ENCODE measurements at regions not wholly inside any gene's neighbourhood (a gene's known extent, or its start where the extent isn't known, plus 50 kb on each side); places are given as distances from the start of the nearest gene placed in this dataset.
A peak's percentile ranks its signal among the peaks of the same experiment; 100 is the strongest.
"Not testable (repeated sequence)": the region's sequence is repeated elsewhere in the genome, so short reads cannot be mapped to it uniquely, and the experiment has no call there.

DNA sequence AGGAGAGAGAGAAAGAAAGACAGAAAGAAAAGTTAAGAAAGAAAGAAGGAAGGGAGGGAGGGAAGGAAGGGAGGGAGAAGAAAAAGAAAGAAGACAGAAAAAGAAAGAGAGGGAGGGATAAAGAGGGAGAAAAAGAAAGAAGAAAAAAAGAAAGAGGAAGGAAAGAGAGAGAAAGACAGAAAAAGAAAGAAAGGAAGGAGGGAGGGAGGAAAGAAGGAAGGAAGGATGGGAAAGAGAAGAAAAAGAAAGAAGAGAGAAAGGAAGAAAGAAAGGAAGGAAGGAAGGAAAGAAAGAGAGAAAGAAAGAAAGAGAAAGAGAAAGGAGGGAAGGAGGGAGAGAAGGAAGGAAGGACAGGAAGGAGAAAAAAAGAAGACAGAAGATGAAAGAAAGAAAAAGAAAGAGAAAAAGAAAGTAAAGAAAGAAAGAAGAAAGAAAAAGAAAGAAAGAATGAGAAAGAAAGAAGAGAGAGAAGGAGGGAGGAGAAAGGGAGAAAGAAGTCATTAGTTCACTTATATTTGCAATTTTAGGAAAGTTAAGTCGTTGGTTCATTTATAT lies 567.2 kb upstream of the CBLB start:
- H3K4me3 Mint-ChIP-seq, result no peak overlapping the region
- H3K9me3 Mint-ChIP-seq, result no peaks in the 10 kb centered on the region
- H3K4me1 Mint-ChIP-seq, result no peaks in the 10 kb centered on the region
- H3K27me3 Mint-ChIP-seq, result no peaks in the 10 kb centered on the region
- H3K36me3 Mint-ChIP-seq, result no peaks in the 10 kb centered on the region
- H3K27ac Mint-ChIP-seq, result peak overlapping the region in 1 of 3 donors; percentile 57

DNA sequence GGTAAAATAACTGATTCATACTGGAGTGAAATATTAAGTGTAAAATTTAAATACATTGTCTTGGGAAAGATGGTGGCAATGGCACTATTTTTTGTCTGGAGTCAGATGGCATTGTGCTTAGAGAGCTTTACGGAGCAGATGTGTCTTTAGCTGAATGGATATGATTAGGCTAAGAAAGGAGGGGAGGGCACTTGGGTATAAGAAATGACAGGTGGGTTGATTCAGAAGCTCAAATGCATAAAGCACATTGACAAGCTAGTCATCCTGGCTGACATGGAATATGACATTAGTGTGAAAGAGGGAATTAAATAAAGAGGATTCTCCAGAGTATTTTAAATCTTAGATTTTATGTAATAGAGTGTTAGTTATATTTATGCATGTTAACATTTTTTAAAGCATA lies 570.1 kb upstream of the CBLB start:
- Mint-ChIP-seq H3K4me3 (no peak overlapping the region), H3K4me1 (no peaks in the 10 kb centered on the region), H3K9me3 (no peaks in the 10 kb centered on the region), H3K27ac (no peak overlapping the region), H3K27me3 (no peaks in the 10 kb centered on the region), H3K36me3 (no peaks in the 10 kb centered on the region)

DNA sequence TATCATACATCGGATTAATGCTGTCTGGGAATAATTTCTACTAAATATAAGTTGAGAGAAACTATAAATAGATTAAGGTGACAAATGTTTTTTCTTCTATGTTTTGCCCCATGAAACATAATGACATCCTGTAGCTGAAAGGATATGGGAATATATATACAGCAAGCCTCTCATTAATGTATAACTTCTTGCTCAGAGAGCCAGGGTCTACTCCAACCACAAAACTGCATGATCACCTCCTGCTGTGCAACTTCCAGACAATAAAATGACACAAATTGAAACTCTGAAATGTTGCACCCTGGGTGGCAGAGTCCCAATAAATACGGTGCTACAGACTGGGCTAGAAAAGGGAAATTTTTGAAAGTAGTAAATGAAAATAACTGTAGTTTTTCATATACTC lies 571.9 kb upstream of the CBLB start:
- H3K36me3 Mint-ChIP-seq, result no peaks in the 10 kb centered on the region
- no peaks in the 10 kb centered on the region for H3K9me3 Mint-ChIP-seq
- no peak overlapping the region for H3K27ac Mint-ChIP-seq
- H3K4me3 Mint-ChIP-seq, result no peak overlapping the region
- H3K4me1 Mint-ChIP-seq, result no peaks in the 10 kb centered on the region
- no peaks in the 10 kb centered on the region for H3K27me3 Mint-ChIP-seq

DNA sequence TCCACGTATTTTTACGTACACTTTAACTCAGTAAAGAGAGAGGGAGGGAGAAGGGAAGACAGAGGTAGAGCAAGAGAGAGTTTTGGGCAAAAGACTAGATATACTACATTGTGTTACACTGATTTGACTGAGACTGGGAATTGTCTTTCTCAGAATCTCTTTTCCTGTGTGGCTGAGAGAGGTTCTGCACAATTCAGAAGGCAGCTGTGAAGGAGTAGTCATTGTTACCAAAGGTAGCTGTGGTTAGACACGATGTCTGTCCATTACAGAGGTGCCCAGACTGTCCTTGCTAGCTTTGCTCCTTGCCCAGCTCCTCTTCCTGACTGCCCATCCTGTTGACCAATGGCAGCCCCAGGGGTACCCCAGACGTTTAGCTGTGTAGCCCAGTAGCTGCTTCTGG lies 577.5 kb upstream of the CBLB start:
- Mint-ChIP-seq H3K4me3 (no peak overlapping the region), H3K9me3 (peaks cover 0 to 10% (median 2%) of the 10 kb centered on the region in 3 donors), H3K27me3 (no peaks in the 10 kb centered on the region), H3K27ac (no peak overlapping the region), H3K4me1 (peaks cover 0 to 1% (median 0%) of the 10 kb centered on the region in 3 donors), H3K36me3 (no peaks in the 10 kb centered on the region)

DNA sequence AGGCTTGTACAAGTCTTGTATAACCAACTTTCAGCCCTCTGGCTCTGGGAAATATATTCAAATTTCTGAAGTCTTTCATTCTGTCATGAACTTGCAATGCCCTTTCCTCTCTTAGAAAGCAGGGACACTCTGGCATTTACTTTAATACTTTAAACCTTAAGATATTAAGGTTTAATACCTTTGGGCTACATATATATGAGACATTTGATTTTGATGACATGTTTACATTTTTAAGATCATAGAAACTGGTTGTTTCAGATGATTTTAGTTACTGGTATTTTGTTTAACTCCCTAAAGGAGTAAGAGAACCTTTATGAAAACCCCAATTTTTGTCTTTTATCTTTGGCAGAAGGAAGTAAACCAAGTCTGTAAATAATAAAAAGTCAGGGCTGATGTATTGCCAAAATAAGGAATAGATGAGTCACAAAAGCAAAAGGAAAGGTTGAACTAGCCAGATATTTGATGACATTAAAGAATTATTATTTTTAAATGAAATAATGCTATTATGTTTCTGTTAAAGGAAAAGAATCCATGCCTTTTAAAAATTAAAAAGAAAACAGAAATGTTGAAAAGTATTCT lies 579.0 kb upstream of the CBLB start:
- Mint-ChIP-seq H3K27ac (no peak overlapping the region), H3K27me3 (no peaks in the 10 kb centered on the region), H3K36me3 (no peaks in the 10 kb centered on the region), H3K9me3 (peaks cover 0 to 10% (median 2%) of the 10 kb centered on the region in 3 donors), H3K4me3 (no peak overlapping the region), H3K4me1 (peaks cover 0 to 1% (median 0%) of the 10 kb centered on the region in 3 donors)

DNA sequence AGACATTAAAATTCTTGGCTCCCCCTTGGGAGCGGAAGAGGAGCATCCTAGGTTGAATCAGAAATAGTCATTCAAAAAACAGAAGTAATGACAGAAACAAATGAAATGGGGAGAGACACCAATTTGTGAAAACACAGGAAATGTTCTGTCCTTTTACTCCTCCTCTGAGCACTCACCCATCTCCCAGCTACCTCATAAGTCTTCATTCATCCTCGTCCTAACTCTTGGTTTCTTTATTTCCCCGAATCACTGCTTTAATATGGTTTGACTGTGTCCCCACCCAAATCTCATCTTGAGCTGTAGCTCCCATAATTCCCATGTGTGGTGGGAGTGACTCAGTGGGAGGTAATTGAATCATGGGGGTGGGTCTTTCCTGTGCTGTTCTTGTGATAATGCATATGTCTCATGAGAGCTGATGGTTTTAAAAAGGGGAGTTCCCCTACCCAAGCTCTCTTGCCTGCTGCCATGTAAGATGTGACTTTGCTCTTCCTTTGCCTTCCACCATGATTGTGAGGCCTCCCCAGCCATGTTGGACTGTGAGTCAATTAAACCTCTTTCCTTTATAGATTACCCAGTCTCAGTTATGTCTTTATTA lies 579.7 kb upstream of the CBLB start:
- not testable (repeated sequence) for H3K36me3 Mint-ChIP-seq, H3K4me1 Mint-ChIP-seq, H3K9me3 Mint-ChIP-seq, H3K27ac Mint-ChIP-seq, H3K27me3 Mint-ChIP-seq, H3K4me3 Mint-ChIP-seq

DNA sequence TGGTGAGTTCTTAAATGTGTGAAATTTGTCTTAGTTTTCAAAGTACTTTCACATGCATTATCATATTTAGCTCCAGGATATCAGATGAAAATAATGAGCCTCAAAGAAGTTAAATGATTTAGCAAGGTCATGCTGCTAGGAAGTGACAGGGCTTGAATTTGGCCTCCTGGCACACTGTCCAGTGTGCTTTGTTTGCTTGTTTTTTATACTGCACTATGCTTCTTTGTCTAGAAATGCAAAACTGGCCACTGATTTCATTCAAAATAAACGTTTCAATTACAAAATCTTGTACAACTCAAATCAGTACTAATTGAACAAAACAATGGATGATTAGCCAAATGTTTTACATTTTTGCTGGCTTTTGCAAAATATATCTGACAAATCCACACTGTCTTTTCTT lies 583.3 kb upstream of the CBLB start:
- peaks cover 0 to 10% (median 2%) of the 10 kb centered on the region in 3 donors for H3K9me3 Mint-ChIP-seq
- no peak overlapping the region for H3K4me3 Mint-ChIP-seq
- H3K36me3 Mint-ChIP-seq, result no peaks in the 10 kb centered on the region
- no peaks in the 10 kb centered on the region for H3K27me3 Mint-ChIP-seq
- peaks cover 0 to 1% (median 0%) of the 10 kb centered on the region in 3 donors for H3K4me1 Mint-ChIP-seq
- H3K27ac Mint-ChIP-seq, result no peak overlapping the region

DNA sequence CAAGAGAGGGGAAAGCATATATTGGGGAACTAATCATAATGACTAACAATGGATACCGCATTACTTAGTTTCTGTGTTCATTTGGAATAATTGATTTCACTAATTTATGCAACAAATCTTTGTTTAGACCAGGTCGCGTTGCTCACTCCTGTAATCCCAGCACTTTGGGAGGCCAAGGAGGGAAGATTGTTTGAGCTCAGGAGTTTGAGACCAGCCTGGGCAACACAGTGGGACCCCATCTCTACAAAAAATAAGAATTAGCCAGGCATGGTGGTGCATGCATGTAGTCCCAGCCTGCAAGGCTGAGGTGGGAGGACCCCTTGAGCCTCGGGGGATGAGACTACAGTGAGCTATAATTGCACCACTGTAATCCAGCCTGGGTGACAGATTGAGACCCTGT lies 585.7 kb upstream of the CBLB start:
- H3K27me3 Mint-ChIP-seq, result no peaks in the 10 kb centered on the region

DNA sequence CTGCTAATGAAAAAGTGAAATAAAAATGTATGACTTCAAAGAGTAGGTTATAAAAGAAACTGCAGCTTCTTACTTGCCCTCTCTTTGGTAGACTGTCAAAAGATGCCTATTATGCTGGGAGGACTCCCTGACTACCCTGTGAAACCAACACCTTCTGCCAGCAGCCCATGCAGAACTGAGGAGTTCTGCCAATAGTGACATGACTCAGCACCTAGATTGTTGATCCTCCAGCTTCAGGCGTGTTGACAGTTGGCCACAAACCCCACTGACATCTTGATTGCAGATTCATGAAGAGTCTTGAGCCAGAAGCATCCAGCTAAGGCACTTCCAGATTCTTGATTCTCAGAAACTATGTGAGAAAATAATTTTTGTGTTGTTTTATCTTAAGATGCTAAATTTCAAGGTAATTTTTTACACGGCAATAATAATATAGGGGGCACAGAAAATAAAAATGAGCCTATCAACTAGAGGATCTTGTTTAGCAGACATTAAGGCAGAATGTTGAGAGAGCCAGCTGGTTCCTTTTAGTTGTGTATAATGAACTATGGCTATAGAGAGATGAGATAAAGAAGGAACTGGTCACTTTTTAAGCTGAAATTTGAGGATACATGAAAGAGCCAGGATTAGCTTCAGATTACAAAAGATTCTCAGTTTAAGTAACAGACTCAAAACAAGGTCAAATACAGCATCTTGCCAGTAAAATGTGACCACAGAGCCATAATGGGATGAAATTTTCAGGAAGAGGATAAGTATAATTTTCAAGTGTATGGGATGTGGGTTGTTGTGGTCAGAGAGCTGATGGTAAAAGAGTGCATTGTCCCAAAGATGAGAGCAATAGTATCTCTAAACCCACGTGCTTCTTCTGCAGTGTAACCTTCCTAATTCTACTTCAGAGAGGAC lies 588.7 kb upstream of the CBLB start:
- Mint-ChIP-seq H3K9me3 (peaks cover 0 to 2% (median 0%) of the 10 kb centered on the region in 3 donors), H3K36me3 (no peaks in the 10 kb centered on the region), H3K27me3 (no peaks in the 10 kb centered on the region), H3K4me1 (no peaks in the 10 kb centered on the region), H3K27ac (no peak overlapping the region), H3K4me3 (no peak overlapping the region)

More for the DNA sequence above, 585.7 kb upstream of the CBLB start:
- no peak overlapping the region for H3K4me3 Mint-ChIP-seq
- H3K27ac Mint-ChIP-seq, result no peak overlapping the region
- H3K9me3 Mint-ChIP-seq, result no peaks in the 10 kb centered on the region
- H3K36me3 Mint-ChIP-seq, result no peaks in the 10 kb centered on the region
- H3K4me1 Mint-ChIP-seq, result no peaks in the 10 kb centered on the region

DNA sequence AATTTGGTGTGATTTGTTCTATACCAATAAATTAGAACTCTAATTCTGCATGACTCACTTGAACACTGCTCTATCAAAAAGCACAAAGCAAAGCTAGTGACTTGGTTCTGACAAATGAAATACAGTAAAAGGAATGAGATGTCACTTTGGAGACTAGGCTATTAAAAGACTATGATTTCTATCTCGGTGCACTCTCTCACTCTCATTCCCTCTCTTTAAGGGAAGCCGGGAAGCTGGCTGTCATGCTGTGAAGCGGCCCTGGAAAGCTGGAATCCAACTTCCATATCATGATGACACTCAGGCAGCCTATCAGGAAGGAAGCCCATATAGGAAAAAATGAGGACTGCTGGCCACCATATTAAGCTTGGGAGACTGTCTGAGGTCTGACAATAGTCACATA lies 590.1 kb upstream of the CBLB start:
- H3K4me1 Mint-ChIP-seq, result no peaks in the 10 kb centered on the region
- no peaks in the 10 kb centered on the region for H3K27me3 Mint-ChIP-seq
- H3K9me3 Mint-ChIP-seq, result peaks cover 0 to 5% (median 2%) of the 10 kb centered on the region in 3 donors
- no peak overlapping the region for H3K4me3 Mint-ChIP-seq
- H3K27ac Mint-ChIP-seq, result no peak overlapping the region
- H3K36me3 Mint-ChIP-seq, result no peaks in the 10 kb centered on the region

DNA sequence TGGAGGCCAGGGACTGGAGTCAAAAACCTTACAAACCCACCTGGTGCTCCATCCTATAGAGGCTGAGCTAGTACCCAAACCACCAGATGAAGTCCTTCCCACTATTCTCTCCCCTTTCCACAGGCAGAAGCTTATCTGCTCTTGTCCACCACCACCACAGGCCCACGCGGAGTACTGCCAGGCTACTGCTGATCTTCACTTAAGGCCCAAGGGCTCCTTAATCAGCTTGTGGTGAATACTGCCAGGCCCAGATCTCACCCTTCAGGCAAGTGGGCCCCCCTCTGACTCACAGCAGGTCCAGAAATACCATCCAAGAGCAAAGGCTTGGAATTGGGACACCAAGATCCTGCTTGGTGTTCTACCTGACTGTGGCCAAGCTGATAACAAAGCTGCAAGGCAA lies 598.1 kb upstream of the CBLB start:
- H3K27me3 Mint-ChIP-seq, result no peaks in the 10 kb centered on the region
- H3K36me3 Mint-ChIP-seq, result peaks cover 2% of the 10 kb centered on the region
- no peak overlapping the region for H3K4me3 Mint-ChIP-seq
- H3K9me3 Mint-ChIP-seq, result peaks cover 0 to 12% (median 3%) of the 10 kb centered on the region in 3 donors
- no peak overlapping the region for H3K27ac Mint-ChIP-seq
- H3K4me1 Mint-ChIP-seq, result peaks cover 0 to 1% (median 0%) of the 10 kb centered on the region in 3 donors

DNA sequence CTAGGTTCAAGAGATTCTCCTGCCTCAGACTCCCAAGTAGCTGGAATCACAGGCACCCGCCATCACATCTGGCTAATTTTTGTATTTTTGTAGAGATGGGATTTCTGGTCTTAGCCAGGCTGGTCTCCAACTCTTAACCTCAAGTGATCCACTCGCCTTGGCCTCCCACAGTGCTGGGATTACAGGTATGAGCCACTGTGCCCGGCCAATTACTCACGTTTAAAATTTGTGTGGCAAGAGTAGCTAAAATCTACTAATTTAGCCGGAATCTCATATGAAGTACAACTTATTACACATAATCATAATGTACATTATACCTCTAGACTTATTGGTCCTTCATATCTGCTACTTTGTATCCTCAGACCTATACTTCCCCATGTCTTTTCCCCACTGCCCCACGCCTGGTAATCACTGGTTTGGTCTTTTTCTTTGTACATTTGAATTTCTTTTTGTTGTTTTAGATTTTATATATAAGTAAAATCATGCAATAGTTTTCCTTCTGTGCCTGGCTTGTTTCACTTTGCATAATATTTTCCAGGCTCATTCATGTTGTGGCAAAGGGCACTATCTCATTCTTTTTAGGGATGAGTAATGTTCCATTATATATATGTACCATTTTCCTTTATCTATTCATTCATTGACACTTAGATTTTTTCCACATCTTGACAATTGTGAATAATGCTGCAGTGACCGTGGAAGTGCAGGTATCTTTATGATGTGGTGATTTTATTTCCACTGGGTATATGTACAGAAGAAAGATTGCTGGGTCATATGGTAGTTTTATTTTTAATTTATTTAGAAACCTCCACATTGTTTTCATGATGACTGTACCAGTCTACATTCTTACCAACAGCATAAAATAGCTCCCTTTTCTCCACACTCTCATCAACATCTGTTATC lies 605.0 kb upstream of the CBLB start:
- Mint-ChIP-seq H3K27me3 (no peaks in the 10 kb centered on the region), H3K36me3 (no peaks in the 10 kb centered on the region), H3K4me1 (no peaks in the 10 kb centered on the region), H3K4me3 (no peak overlapping the region), H3K27ac (no peak overlapping the region), H3K9me3 (peaks cover 2 to 10% (median 3%) of the 10 kb centered on the region in 3 donors)

DNA sequence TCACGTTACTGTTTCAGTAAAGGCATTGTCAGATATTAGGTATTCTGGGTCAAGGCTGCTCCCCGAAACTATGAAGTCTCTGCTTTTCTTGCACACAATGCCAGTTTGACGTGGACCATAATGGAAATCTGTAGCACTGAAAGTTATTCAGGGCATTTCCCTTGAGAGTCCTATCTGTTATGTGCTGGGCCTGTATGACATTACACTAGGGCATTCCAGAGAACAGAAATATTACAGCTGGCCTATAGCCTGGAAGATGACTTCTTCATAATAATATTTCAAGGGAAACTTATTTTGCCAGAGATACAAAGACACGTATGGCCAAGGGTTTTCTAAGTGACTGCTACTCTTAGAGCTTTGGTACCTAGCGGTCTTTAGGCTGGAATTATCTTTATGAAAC lies 613.6 kb upstream of the CBLB start:
- H3K9me3 Mint-ChIP-seq, result peaks cover 5 to 15% (median 6%) of the 10 kb centered on the region in 3 donors
- H3K27ac Mint-ChIP-seq, result no peak overlapping the region
- H3K4me3 Mint-ChIP-seq, result no peak overlapping the region
- no peaks in the 10 kb centered on the region for H3K27me3 Mint-ChIP-seq
- H3K36me3 Mint-ChIP-seq, result peaks cover 2% of the 10 kb centered on the region
- H3K4me1 Mint-ChIP-seq, result peaks cover 0 to 2% (median 0%) of the 10 kb centered on the region in 3 donors

DNA sequence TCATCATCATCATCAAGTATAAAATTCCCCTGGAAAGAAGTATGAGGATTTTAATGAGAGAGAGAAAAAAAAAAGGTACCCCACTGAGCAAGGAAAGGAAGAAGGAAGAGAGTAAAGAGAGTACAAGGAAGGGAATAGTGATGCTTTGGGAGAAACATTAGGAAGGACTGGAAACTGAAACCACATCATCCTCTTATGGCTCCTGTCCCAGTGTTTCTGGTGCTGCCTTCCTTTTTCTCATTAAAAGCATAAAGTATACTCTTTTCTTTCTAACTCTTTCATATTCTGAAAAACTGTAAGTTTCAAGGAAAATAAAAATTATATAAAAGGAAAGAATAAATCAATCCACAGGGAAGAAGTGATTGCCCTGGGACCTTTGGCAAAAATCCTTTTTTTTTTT lies 616.4 kb upstream of the CBLB start:
- peaks cover 0 to 2% (median 0%) of the 10 kb centered on the region in 3 donors for H3K4me1 Mint-ChIP-seq
- no peaks in the 10 kb centered on the region for H3K27me3 Mint-ChIP-seq
- H3K4me3 Mint-ChIP-seq, result no peak overlapping the region
- H3K9me3 Mint-ChIP-seq, result peaks cover 0 to 6% (median 0%) of the 10 kb centered on the region in 3 donors
- no peak overlapping the region for H3K27ac Mint-ChIP-seq
- peaks cover 2% of the 10 kb centered on the region for H3K36me3 Mint-ChIP-seq
